GM19043 (cell line): ENCODE measurements at regions not wholly inside any gene's neighbourhood (a gene's known extent, or its start where the extent isn't known, plus 50 kb on each side); places are given as distances from the start of the nearest gene placed in this dataset.

Source experiments
- ATAC-seq: cut with Tn5 transposase; IDR thresholded peaks from one replicate; pipeline ENCODE4 v1.9.1; 2021; ENCODE audit warnings: low read depth; ENCODE audit not compliant: unreplicated experiment

DNA sequence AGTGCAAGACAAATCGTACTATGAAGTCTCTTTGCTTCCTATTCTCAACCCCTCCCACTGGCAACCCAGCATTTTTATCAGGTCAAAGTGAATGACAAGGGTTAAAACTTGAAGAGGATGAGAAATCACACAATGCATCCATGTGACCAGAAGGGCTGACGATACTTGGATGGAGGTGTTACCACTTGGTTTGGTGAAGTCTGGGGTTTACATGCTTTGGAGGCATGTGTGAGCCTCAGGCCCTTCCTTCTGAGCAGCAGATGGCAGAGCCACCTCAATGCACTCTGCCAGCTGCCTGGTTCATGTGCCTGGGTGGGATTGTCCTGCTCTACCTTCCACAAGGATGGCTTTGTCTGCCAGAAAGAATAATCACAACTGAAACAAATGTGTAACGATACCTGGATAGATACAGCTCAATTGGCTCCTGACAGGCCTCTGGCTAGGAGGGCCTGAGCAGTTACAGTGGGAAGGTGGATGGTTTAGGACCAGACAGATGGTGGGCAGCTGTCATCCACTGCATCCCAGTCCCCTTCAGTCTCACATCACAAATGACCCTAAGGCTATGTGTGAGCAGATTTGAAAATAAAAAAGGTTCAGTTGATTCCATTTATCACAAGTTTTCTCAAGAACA is 51.5 kb upstream of the CNIH3 start:
- ATAC-seq, result no peak

DNA sequence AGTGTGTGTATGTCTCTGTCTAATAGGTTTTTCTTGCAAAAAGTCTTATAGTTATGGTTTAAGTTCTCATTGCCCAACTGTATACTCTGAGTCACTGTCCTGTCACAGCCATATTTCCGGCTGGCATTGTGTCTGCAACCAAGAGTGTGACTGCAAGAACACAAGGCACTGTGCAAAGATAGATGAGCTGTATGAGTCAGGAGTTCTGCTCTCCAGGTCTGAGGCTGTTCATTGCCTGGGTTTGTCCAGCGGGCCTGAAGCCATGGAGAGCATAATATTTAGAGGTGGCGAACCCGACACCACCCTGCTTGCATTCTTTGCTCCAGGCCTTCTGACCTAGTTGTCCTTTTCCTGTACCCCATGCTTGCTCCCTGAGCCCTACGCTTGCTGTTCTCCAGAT is 50.9 kb upstream of the CNIH3 start:
- ATAC-seq, result no peak

DNA sequence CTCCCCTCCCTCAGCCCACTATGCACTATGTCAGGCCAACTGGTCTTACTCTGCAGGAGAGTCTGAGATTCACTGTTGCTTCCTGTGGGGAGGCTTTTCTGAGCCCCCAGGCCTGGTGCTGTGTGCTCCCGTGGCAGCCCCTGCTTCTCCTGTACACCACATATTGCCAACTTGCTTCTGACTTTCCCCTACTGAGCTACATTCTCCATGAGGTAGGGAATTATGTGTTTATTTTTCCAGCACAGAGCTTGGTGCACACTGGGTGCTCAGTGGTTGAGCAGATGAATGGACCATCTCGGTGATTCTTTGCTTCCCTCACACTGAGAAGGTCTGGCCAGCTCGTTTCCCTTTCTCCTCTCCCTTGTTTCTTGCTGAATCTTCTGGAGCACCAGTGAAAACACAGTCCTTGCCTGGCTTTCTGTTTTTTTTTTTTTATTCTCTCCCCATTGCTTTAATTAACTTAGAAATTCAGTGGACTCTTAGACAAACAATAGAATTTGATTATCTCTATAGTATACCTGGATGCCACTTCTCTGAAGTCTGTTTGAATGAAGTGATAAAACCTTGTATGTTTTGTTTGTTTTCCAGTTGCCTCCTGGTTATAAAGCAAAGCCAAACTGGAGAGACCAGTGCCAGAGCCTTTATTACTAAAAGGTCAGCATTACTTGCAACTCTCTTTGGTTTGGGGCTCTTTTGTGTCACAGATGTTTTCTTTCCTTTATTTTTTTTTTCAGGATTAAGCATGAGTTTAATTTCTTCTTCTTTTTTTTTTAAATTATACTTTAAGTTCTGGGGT is 50.3 kb upstream of the CNIH3 start:
- no peak for ATAC-seq
